ENCODE measurements at regions not wholly inside any gene's neighbourhood (a gene's known extent, or its start where the extent isn't known, plus 50 kb on each side); places are given as distances from the start of the nearest gene placed in this dataset.

DNA sequence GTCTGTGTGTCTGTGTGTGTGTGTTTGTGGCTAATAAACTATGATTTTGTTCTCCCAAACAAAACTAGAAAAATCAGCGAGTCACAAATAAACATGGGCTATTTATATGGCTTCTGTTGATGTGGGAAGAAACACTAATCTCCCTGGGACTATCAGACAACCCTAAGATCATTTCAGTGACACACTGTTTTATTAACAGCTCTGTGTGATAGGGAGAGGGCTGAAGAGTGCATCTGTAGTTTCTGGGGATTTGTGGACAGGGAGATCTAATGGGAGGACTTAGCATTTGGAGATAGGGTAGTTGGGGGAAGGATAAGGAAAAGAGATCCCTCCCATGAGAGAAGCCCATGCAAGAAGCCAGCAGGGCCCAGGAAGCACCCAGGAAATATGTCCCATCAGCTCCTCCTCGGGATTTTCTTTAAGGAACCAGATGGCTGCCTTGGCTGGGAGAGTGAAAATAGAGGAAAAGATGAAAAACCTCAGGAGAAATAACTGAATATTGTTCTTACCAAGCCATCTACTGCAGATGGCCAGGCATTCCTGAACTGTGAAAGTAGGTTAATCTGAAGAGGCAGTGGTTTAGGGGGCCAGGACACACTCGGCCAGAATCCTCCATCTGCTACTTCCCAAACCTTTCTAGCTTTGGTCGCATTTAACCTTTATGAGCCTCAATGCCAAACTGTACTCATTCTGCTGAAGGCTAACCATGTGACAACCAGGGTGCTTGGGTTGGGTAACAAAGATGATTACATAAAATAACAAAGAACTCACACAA is 253.4 kb downstream of the BTG1 start:
- BruUV-seq (replicated peaks) = no TSS peak
- H3K27ac Mint-ChIP-seq (ENCODE audit: low read depth, unreplicated experiment) = no peak overlapping the region
- POLR2A ChIA-PET = interaction anchor here (1.4 to 2.2 kb wide), 5 partner anchors 10 to 252 kb away, joined by 3 to 8 read pairs (median 7); no protein-coding TSS in a partner anchor

DNA sequence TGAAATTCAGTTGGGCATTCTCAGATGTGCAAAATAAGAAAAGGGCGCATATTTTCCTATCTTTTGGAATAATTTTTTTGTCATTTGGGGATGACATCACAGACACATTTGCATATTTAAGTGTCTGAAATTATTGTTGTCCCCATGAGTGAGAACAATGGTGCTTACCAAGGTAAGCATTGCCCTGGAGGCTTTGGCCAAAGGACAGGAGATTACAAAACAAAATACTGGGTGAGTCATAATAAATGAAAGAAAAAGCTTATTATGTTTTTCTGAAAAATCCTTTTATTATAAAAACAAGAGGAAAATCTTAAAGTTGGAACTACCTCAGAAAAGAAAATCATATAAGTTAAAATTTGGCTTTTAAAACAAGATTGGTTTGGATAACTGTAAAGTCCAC is 254.9 kb downstream of the BTG1 start:
- ChIA-PET POLR2A (interaction anchor here (0.6 to 2.4 kb wide), 16 partner anchors 10 to 1518 kb away, joined by 3 to 14 read pairs (median 4); no protein-coding TSS in a partner anchor), CTCF (interaction anchor here (0.8 kb wide), 1 partner anchor 307 kb away, joined by 4 read pairs; no protein-coding TSS in a partner anchor)
- TF ChIP-seq, protein P1, sequence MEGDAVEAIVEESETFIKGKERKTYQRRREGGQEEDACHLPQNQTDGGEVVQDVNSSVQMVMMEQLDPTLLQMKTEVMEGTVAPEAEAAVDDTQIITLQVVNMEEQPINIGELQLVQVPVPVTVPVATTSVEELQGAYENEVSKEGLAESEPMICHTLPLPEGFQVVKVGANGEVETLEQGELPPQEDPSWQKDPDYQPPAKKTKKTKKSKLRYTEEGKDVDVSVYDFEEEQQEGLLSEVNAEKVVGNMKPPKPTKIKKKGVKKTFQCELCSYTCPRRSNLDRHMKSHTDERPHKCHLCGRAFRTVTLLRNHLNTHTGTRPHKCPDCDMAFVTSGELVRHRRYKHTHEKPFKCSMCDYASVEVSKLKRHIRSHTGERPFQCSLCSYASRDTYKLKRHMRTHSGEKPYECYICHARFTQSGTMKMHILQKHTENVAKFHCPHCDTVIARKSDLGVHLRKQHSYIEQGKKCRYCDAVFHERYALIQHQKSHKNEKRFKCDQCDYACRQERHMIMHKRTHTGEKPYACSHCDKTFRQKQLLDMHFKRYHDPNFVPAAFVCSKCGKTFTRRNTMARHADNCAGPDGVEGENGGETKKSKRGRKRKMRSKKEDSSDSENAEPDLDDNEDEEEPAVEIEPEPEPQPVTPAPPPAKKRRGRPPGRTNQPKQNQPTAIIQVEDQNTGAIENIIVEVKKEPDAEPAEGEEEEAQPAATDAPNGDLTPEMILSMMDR (IDR thresholded peaks at IDR 0.05; ENCODE audit: unreplicated experiment) = no peak
- H3K27ac Mint-ChIP-seq (ENCODE audit: low read depth, unreplicated experiment) = peak overlapping the region; percentile 55
- no peaks in the 10 kb centered on the region for H3K9me3 Mint-ChIP-seq (ENCODE audit: unreplicated experiment)
- peak; percentile 73 for DNase-seq (ENCODE audit: unreplicated experiment)
- intact Hi-C loops (cut with micrococcal nuclease) = no loop called here
- no peak overlapping the region for H3K4me3 Mint-ChIP-seq (ENCODE audit: unreplicated experiment)
- BruUV-seq (replicated peaks) = no TSS peak
- no peaks in the 10 kb centered on the region for H3K27me3 Mint-ChIP-seq (ENCODE audit: insufficient read depth, unreplicated experiment)
- H3K4me1 Mint-ChIP-seq (ENCODE audit: insufficient read depth, unreplicated experiment) = peaks cover 23% of the 10 kb centered on the region
- no peaks in the 10 kb centered on the region for H3K36me3 Mint-ChIP-seq (ENCODE audit: insufficient read depth, unreplicated experiment)

More for the DNA sequence above, 253.4 kb downstream of the BTG1 start:
- TF ChIP-seq, protein P1 (IDR thresholded peaks at IDR 0.05; ENCODE audit: unreplicated experiment) = no peak
- no peak overlapping the region for H3K4me3 Mint-ChIP-seq (ENCODE audit: unreplicated experiment)
- H3K36me3 Mint-ChIP-seq (ENCODE audit: insufficient read depth, unreplicated experiment) = no peaks in the 10 kb centered on the region
- intact Hi-C loops (cut with micrococcal nuclease) = no loop called here
- DNase-seq (ENCODE audit: unreplicated experiment) = no peak
- H3K27me3 Mint-ChIP-seq (ENCODE audit: insufficient read depth, unreplicated experiment) = no peaks in the 10 kb centered on the region
- CTCF ChIA-PET = interaction anchor here (0.5 to 1.1 kb wide), 2 partner anchors 51 to 511 kb away, joined by 3 to 5 read pairs; no protein-coding TSS in a partner anchor
- peaks cover 23% of the 10 kb centered on the region for H3K4me1 Mint-ChIP-seq (ENCODE audit: insufficient read depth, unreplicated experiment)
- H3K9me3 Mint-ChIP-seq (ENCODE audit: unreplicated experiment) = no peaks in the 10 kb centered on the region

DNA sequence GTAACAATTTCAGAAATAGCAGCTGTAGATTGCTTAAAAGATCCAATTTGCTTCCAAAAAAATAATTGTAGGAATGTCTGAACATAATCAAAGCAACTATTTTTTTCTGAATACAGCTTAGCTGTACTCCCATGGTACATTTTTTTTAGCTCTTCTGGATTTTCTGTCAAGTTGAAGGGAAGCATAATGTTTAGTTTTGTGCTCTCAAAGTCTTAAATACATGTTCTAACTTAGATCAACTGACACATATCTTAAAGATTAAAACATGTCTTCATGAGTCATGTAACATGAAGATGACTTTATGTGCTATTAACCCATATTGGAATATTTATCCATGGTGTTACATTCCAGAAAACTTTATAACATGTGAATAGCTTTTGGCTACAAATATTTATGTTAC is 255.7 kb downstream of the BTG1 start:
- ChIA-PET CTCF (interaction anchor here (0.8 kb wide), 2 partner anchors 306 to 508 kb away, joined by 3 to 4 read pairs; no protein-coding TSS in a partner anchor), POLR2A (interaction anchor here (0.6 to 2.4 kb wide), 15 partner anchors 10 to 254 kb away, joined by 3 to 14 read pairs (median 4); no protein-coding TSS in a partner anchor)
- Mint-ChIP-seq H3K27ac (ENCODE audit: low read depth, unreplicated experiment) (peak overlapping the region; percentile 55), H3K4me1 (ENCODE audit: insufficient read depth, unreplicated experiment) (peaks cover 23% of the 10 kb centered on the region), H3K36me3 (ENCODE audit: insufficient read depth, unreplicated experiment) (no peaks in the 10 kb centered on the region), H3K4me3 (ENCODE audit: unreplicated experiment) (no peak overlapping the region), H3K9me3 (ENCODE audit: unreplicated experiment) (no peaks in the 10 kb centered on the region), H3K27me3 (ENCODE audit: insufficient read depth, unreplicated experiment) (no peaks in the 10 kb centered on the region)
- no TSS peak for BruUV-seq (replicated peaks)
- intact Hi-C loops (cut with micrococcal nuclease) = no loop called here
- TF ChIP-seq, protein P1 (IDR thresholded peaks at IDR 0.05; ENCODE audit: unreplicated experiment) = no peak
- no peak for DNase-seq (ENCODE audit: unreplicated experiment)

DNA sequence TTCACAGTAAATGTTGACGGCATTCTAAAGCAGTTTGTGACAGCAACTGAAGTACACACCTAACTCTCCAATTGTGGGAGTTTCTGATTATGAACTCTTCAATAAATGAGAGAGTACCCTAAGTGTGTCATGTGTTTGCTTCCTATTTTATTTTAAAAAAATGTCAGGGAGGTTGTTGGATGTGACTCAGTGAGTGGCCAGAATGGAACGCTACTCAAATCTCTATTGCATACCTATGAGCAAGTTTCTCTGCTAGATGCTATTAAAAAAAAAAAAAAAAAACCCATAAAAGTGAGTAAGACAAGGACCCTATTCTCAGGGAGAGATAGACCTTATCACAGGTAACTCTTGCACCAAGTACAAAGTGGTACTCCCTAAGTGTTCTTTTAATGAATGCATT is 256.6 kb downstream of the BTG1 start:
- ChIA-PET POLR2A (interaction anchor here (1.1 to 2.4 kb wide), 2 partner anchors 42 to 146 kb away, joined by 3 to 14 read pairs; no protein-coding TSS in a partner anchor), CTCF (no interaction called here)
- BruUV-seq (replicated peaks) = no TSS peak
- no peak overlapping the region for H3K27ac Mint-ChIP-seq (ENCODE audit: low read depth, unreplicated experiment)
- no peaks in the 10 kb centered on the region for H3K27me3 Mint-ChIP-seq (ENCODE audit: insufficient read depth, unreplicated experiment)
- H3K36me3 Mint-ChIP-seq (ENCODE audit: insufficient read depth, unreplicated experiment) = no peaks in the 10 kb centered on the region
- intact Hi-C loops (cut with micrococcal nuclease) = no loop called here
- DNase-seq (ENCODE audit: unreplicated experiment) = no peak
- H3K4me1 Mint-ChIP-seq (ENCODE audit: insufficient read depth, unreplicated experiment) = peaks cover 23% of the 10 kb centered on the region
- TF ChIP-seq, protein P1 (IDR thresholded peaks at IDR 0.05; ENCODE audit: unreplicated experiment) = no peak
- H3K9me3 Mint-ChIP-seq (ENCODE audit: unreplicated experiment) = no peaks in the 10 kb centered on the region
- no peak overlapping the region for H3K4me3 Mint-ChIP-seq (ENCODE audit: unreplicated experiment)

All from MCF 10A (cell line).